ENCODE measurements at regions not wholly inside any gene's neighbourhood (a gene's known extent, or its start where the extent isn't known, plus 50 kb on each side); places are given as distances from the start of the nearest gene placed in this dataset.

DNA sequence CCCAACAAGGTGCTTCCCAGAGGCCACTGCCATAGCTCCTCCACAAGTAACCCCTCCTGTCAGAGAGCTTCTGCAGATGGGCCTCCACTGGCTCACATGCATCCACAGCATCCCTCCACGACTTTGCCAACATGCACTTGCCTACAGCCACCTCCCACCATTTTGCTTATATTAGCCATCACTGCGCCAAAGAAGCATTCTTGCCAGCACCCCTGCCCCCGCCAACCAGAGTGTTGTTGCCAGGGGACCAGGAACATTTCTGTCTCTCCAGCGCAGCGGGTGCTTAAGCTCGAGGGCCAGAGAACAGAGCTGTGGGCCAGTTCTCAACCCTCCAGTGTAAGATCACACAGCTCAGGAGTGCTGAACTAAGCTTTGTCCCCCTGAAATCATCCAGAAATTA lies 517.6 kb downstream of the PABPC4L start:
- DNase-seq (ENCODE audit: low read depth, low spot score) = no peak
- H3K4me1 Mint-ChIP-seq = no peaks in the 10 kb centered on the region
- no peaks in the 10 kb centered on the region for H3K27me3 Mint-ChIP-seq (ENCODE audit: low read depth)
- peaks cover 10% of the 10 kb centered on the region for H3K9me3 Mint-ChIP-seq
- TF ChIP-seq, protein P1, sequence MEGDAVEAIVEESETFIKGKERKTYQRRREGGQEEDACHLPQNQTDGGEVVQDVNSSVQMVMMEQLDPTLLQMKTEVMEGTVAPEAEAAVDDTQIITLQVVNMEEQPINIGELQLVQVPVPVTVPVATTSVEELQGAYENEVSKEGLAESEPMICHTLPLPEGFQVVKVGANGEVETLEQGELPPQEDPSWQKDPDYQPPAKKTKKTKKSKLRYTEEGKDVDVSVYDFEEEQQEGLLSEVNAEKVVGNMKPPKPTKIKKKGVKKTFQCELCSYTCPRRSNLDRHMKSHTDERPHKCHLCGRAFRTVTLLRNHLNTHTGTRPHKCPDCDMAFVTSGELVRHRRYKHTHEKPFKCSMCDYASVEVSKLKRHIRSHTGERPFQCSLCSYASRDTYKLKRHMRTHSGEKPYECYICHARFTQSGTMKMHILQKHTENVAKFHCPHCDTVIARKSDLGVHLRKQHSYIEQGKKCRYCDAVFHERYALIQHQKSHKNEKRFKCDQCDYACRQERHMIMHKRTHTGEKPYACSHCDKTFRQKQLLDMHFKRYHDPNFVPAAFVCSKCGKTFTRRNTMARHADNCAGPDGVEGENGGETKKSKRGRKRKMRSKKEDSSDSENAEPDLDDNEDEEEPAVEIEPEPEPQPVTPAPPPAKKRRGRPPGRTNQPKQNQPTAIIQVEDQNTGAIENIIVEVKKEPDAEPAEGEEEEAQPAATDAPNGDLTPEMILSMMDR (conservative IDR thresholded peaks at IDR 0.05) = no peak
- H3K4me3 Mint-ChIP-seq = no peak overlapping the region
- no peak overlapping the region for H3K27ac Mint-ChIP-seq (ENCODE audit: unreplicated experiment)
- peaks cover 5% of the 10 kb centered on the region for H3K36me3 Mint-ChIP-seq (ENCODE audit: low read depth)

DNA sequence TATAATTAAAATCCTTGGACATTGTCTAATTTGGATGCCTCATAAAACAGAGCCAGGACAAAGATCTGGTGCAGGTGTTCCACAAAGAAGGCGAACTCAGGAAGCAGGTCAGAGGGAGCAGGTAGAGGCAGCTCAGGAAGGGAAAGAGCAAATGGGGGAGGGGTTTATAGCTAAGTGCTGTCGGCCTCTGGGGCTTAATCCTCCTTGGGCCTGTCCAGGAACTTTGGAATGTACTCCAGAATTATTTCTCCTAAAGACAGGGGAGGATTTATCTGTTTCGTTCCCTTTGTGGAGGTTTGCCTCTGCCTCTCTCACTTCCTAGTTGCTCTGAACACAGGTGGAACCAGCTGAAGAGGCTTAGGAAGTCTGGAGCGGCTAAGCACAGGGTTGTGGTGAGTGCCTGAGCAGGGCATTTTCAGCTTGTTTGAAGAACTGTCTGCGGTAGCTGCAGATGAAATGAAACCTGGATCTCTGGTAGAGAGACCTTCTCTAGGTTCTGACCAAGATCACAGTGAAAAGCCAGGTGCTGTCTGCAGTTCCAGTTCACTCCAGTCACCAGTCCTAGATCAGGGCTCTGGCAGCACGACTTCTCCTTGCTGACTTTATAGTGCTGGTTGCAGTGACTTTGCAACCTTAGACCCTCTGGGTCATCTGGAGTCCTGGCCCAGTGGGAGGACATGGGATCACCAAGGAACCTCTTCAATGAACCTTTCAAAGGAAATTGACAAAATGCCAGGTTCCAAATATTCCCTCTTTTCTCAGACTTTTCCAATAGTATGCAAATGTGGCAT lies 519.2 kb downstream of the PCDH10 start:
- TF ChIP-seq, protein P1 (conservative IDR thresholded peaks at IDR 0.05) = no peak
- Mint-ChIP-seq H3K36me3 (ENCODE audit: low read depth) (no peaks in the 10 kb centered on the region), H3K4me1 (no peaks in the 10 kb centered on the region), H3K9me3 (no peaks in the 10 kb centered on the region), H3K27me3 (ENCODE audit: low read depth) (no peaks in the 10 kb centered on the region), H3K4me3 (no peak overlapping the region), H3K27ac (ENCODE audit: unreplicated experiment) (no peak overlapping the region)
- DNase-seq (ENCODE audit: low read depth, low spot score) = no peak

DNA sequence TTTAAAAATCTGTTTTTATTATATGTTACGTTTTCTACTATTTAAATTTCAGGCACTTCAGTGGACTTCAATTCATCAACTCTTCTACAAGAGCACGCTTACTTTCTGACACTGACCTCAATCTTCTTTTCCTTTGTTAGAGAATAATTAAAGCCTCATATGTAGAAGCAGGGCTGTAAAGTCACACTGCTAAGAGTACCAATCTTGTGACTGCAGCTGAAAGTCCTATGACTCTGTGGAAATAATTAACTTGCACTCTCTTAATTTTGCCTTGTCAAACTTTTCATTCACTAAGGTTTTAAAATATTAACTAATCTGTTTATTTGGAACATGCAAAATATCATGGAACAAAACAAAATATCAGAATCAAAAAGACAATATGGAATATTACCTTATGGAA lies 498.1 kb downstream of the PCDH10 start:
- Mint-ChIP-seq H3K36me3 (ENCODE audit: low read depth) (no peaks in the 10 kb centered on the region), H3K4me1 (peaks cover 5% of the 10 kb centered on the region), H3K4me3 (no peak overlapping the region), H3K9me3 (no peaks in the 10 kb centered on the region), H3K27ac (ENCODE audit: unreplicated experiment) (no peak overlapping the region), H3K27me3 (ENCODE audit: low read depth) (no peaks in the 10 kb centered on the region)
- TF ChIP-seq, protein P1 (conservative IDR thresholded peaks at IDR 0.05) = no peak
- no peak for DNase-seq (ENCODE audit: low read depth, low spot score)

DNA sequence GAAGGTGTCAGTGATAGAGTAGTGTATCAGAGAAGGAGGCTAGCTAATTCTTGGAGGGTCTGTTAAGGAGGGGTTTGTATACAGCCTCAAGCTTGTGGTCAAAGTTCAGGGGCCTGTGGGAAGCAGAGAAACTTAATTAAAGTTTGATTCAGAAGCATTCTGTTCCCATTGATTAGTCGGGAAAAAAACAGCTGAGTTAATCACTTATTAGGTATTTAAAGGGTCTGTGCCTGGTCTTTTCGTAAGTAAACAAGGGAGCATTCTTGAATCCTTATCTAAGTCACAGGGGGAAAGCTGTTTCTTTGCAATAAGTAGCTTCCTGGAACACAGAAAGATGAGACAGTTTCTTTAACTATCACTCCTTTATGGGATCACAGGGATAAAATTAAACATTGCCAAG lies 492.1 kb downstream of the PCDH10 start:
- no peak overlapping the region for H3K4me3 Mint-ChIP-seq
- peak overlapping the region; percentile 63 for H3K27ac Mint-ChIP-seq (ENCODE audit: unreplicated experiment)
- DNase-seq (ENCODE audit: low read depth, low spot score) = no peak
- TF ChIP-seq, protein P1 (conservative IDR thresholded peaks at IDR 0.05) = no peak
- no peaks in the 10 kb centered on the region for H3K36me3 Mint-ChIP-seq (ENCODE audit: low read depth)
- H3K27me3 Mint-ChIP-seq (ENCODE audit: low read depth) = no peaks in the 10 kb centered on the region
- H3K9me3 Mint-ChIP-seq = no peaks in the 10 kb centered on the region
- peaks cover 20% of the 10 kb centered on the region for H3K4me1 Mint-ChIP-seq

DNA sequence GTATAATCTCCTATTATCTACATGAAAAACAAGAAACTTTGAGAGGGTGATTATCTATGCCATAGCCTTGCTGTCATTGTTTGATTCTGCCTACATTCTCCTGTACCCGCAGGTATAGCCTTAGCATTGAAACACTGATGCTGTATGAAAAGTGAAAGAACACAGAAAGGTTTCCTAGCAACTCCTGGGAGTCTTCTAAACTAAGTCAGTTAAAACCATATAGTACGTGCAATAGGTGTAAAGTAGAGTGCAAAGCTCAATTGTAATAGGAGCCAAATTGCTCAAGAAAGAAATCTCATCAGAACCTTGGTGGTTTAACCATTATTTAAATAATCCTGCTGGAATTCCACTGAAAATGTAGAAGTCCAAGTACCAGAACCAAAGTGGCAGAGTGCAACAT lies 489.7 kb downstream of the PCDH10 start:
- no peak overlapping the region for H3K27ac Mint-ChIP-seq (ENCODE audit: unreplicated experiment)
- no peak overlapping the region for H3K4me3 Mint-ChIP-seq
- TF ChIP-seq, protein P1 (conservative IDR thresholded peaks at IDR 0.05) = no peak
- peaks cover 20% of the 10 kb centered on the region for H3K4me1 Mint-ChIP-seq
- DNase-seq (ENCODE audit: low read depth, low spot score) = no peak
- no peaks in the 10 kb centered on the region for H3K9me3 Mint-ChIP-seq
- no peaks in the 10 kb centered on the region for H3K36me3 Mint-ChIP-seq (ENCODE audit: low read depth)
- no peaks in the 10 kb centered on the region for H3K27me3 Mint-ChIP-seq (ENCODE audit: low read depth)
